CD4-positive, alpha-beta T cell (primary cell): ENCODE measurements at regions not wholly inside any gene's neighbourhood (a gene's known extent, or its start where the extent isn't known, plus 50 kb on each side); places are given as distances from the start of the nearest gene placed in this dataset.

ENCODE experiments used
- ATAC-seq: fragments of 200-7000 bp; cut with Tn5 transposase; one replicate; pipeline ENCODE4 v1.10.0; 2022; ENCODE audit warnings: mild to moderate bottlenecking; ENCODE audit not compliant: poor library complexity
- CTCF ChIA-PET: fragments of 350-600 bp; sonication (Branson Sonifier 250); formaldehyde crosslinking; loops from one replicate; lab custom pipeline; 2021; ENCODE audit warnings: antibody characterized with exemption, inconsistent platforms; lab: Charles Lee
- POLR2A ChIA-PET: fragments of 350-600 bp; sonication (Branson Sonifier 250); formaldehyde crosslinking; loops from one replicate; lab custom pipeline; 2021; ENCODE audit warnings: antibody characterized with exemption, inconsistent platforms; lab: Charles Lee
- DNase-seq, 14 experiments: peaks; one replicate each; pipeline ENCODE4 v3.0.0-alpha.2; 2013 to 2020; ENCODE audit warnings: mixed read lengths in 2 of 14
- H3K27ac ChIP-seq, 2 donors: one replicate each; pipeline versions ENCODE4 v1.5.1 to v1.7.0; 2013; ENCODE audit warnings: low read length in 2 of 2, low read depth in 1 of 2, mild to moderate bottlenecking in 1 of 2
- H3K27me3 ChIP-seq, 2 experiments: 1 replicate in 1 of 2; 2 replicates in 1 of 2; pipeline versions ENCODE4 v1.6.1 to v1.7.0; 2013; ENCODE audit warnings: low read length in 2 of 2, control low read depth in 1 of 2, mild to moderate bottlenecking in 1 of 2, moderate library complexity in 1 of 2; ENCODE audit not compliant: insufficient read depth in 2 of 2, control insufficient read depth in 1 of 2
- H3K36me3 ChIP-seq: one replicate; pipeline ENCODE4 v1.6.1; 2013; ENCODE audit warnings: low read length, control low read depth; ENCODE audit not compliant: insufficient read depth
- H3K4me1 ChIP-seq: one replicate; pipeline ENCODE4 v1.6.1; 2013; ENCODE audit warnings: low read length, control low read depth; ENCODE audit not compliant: insufficient read depth
- H3K4me3 ChIP-seq: one replicate; pipeline ENCODE4 v1.5.1; 2013; ENCODE audit warnings: mild to moderate bottlenecking, low read length, moderate library complexity
- H3K9me3 ChIP-seq, 2 experiments: 1 replicate in 1 of 2; 2 replicates in 1 of 2; pipeline versions ENCODE4 v1.6.1 to v1.7.0; 2013; ENCODE audit warnings: low read length in 2 of 2, mild to moderate bottlenecking in 2 of 2, control low read depth in 1 of 2, moderate library complexity in 1 of 2; ENCODE audit not compliant: control insufficient read depth in 1 of 2, insufficient read depth in 1 of 2
- H3K27ac Mint-ChIP-seq: one replicate; pipeline ENCODE4 v1.8.0; 2020; ENCODE audit warnings: mixed read lengths
- H3K27me3 Mint-ChIP-seq: one replicate; pipeline ENCODE4 v1.8.0; 2021; ENCODE audit warnings: mixed read lengths
- H3K36me3 Mint-ChIP-seq: one replicate; pipeline ENCODE4 v1.8.0; 2021; ENCODE audit warnings: low read depth, mixed read lengths
- H3K4me1 Mint-ChIP-seq: one replicate; pipeline ENCODE4 v1.8.0; 2021; ENCODE audit warnings: low read depth, mixed read lengths
- H3K4me3 Mint-ChIP-seq: one replicate; pipeline ENCODE4 v1.8.0; 2020; ENCODE audit warnings: mild to moderate bottlenecking, mixed read lengths
- H3K9me3 Mint-ChIP-seq: one replicate; pipeline ENCODE4 v1.8.0; 2020; ENCODE audit warnings: mixed read lengths
- CTCF ChIP-seq: fragments of 200-600 bp; IDR thresholded peaks from one replicate; pipeline ENCODE4 v1.8.0; 2022; ENCODE audit warnings: antibody characterized with exemption, mild to moderate bottlenecking
- intact Hi-C, 2 experiments: fragments of 100-400 bp; cut with DNase I in 1 of 2; cut with micrococcal nuclease in 1 of 2; formaldehyde crosslinking; loops; one replicate each; pipeline versions ENCODE4 v1.15.1 to v1.9.0; 2023 to 2025; cut with DNase I, micrococcal nuclease

- DNase-seq: no peak
- Histone ChIP-seq H3K9me3 (no peaks in the 10 kb centered on the region), H3K36me3 (no peaks in the 10 kb centered on the region), H3K4me1 (no peaks in the 10 kb centered on the region), H3K4me3 (no peak overlapping the region), H3K27me3 (peaks cover 0 to 2% of the 10 kb centered on the region in 2 experiments), H3K27ac (no peak overlapping the region)
- ChIA-PET POLR2A (no interaction called here), CTCF (no interaction called here)
- no peak overlapping the region for H3K4me3 Mint-ChIP-seq
- intact Hi-C loops: no loop called here
- H3K36me3 Mint-ChIP-seq: no peaks in the 10 kb centered on the region
- H3K9me3 Mint-ChIP-seq: no peaks in the 10 kb centered on the region
- no peak for TF ChIP-seq CTCF
- no peaks in the 10 kb centered on the region for H3K4me1 Mint-ChIP-seq
- peaks cover 14% of the 10 kb centered on the region for H3K27me3 Mint-ChIP-seq
- H3K27ac Mint-ChIP-seq: no peak overlapping the region
- no peak for ATAC-seq
Measured at GRCh38 chr7:22598318-22598920, 98.4 kb upstream of the STEAP1B start.

GRCh38 chr7:22597844-22598243 lies 97.9 kb upstream of the STEAP1B start:
- Histone ChIP-seq H3K36me3 (no peaks in the 10 kb centered on the region), H3K4me1 (no peaks in the 10 kb centered on the region), H3K27me3 (peaks cover 0 to 2% of the 10 kb centered on the region in 2 experiments), H3K27ac (no peak overlapping the region), H3K4me3 (no peak overlapping the region), H3K9me3 (no peaks in the 10 kb centered on the region)
- no peaks in the 10 kb centered on the region for H3K36me3 Mint-ChIP-seq
- no peaks in the 10 kb centered on the region for H3K9me3 Mint-ChIP-seq
- ATAC-seq (no peak), DNase-seq (no peak)
- ChIA-PET POLR2A (no interaction called here), CTCF (no interaction called here)
- intact Hi-C loops: no loop called here
- H3K27ac Mint-ChIP-seq: no peak overlapping the region
- H3K4me1 Mint-ChIP-seq: no peaks in the 10 kb centered on the region
- peaks cover 11% of the 10 kb centered on the region for H3K27me3 Mint-ChIP-seq
- no peak overlapping the region for H3K4me3 Mint-ChIP-seq
- no peak for TF ChIP-seq CTCF

GRCh38 chr7:22596763-22597400 lies 96.9 kb upstream of the STEAP1B start:
- ChIA-PET POLR2A (no interaction called here), CTCF (no interaction called here)
- no peak for DNase-seq
- H3K9me3 Mint-ChIP-seq: no peaks in the 10 kb centered on the region
- Histone ChIP-seq H3K9me3 (no peaks in the 10 kb centered on the region), H3K36me3 (no peaks in the 10 kb centered on the region), H3K27me3 (peaks cover 0 to 5% of the 10 kb centered on the region in 2 experiments), H3K27ac (no peak overlapping the region), H3K4me3 (no peak overlapping the region), H3K4me1 (no peaks in the 10 kb centered on the region)
- no peak overlapping the region for H3K4me3 Mint-ChIP-seq
- ATAC-seq: no peak
- H3K4me1 Mint-ChIP-seq: no peaks in the 10 kb centered on the region
- intact Hi-C loops: no loop called here
- H3K27me3 Mint-ChIP-seq: peaks cover 18% of the 10 kb centered on the region
- H3K27ac Mint-ChIP-seq: no peak overlapping the region
- no peak for TF ChIP-seq CTCF
- no peaks in the 10 kb centered on the region for H3K36me3 Mint-ChIP-seq
